OCI-LY7 (cell line): ENCODE measurements at regions not wholly inside any gene's neighbourhood (a gene's known extent, or its start where the extent isn't known, plus 50 kb on each side); places are given as distances from the start of the nearest gene placed in this dataset.

Source experiments
- BruUV-seq: library from RNA; stranded (reverse); fragments of 400-500 nt; replicated peaks from 2 replicates; lab custom pipeline; 2021; lab: Mats Ljungman, UMichigan
- CTCF ChIA-PET: fragments of 300-600 bp; sonication (Branson Sonifier 250); formaldehyde crosslinking; loops from one replicate; lab custom pipeline; 2022; ENCODE audit warnings: antibody characterized with exemption; ENCODE audit not compliant: unreplicated experiment; lab: Charles Lee
- POLR2A ChIA-PET: fragments of 300-600 bp; sonication (Branson Sonifier 250); formaldehyde crosslinking; loops from one replicate; lab custom pipeline; 2022; ENCODE audit warnings: antibody characterized with exemption; lab: Charles Lee
- DNase-seq: peaks from one replicate; pipeline ENCODE4 v3.0.0-alpha.2; 2015; ENCODE audit warnings: low spot score
- H2AFZ ChIP-seq: fragments of 200-600 bp; sonication (generic), shearing (Covaris generic); 2 replicates; pipeline ENCODE4 v1.6.1; 2014; ENCODE audit warnings: mild to moderate bottlenecking, antibody characterized with exemption, low read length, moderate library complexity
- H3K27ac ChIP-seq: fragments of 200-600 bp; sonication (generic); 2 replicates; pipeline ENCODE4 v1.5.1; 2014; ENCODE audit warnings: mixed run types, low read depth, mild to moderate bottlenecking, moderate library complexity, low read length, inconsistent platforms; ENCODE audit not compliant: poor library complexity, severe bottlenecking
- H3K36me3 ChIP-seq: fragments of 200-600 bp; sonication (generic); 2 replicates; pipeline ENCODE4 v1.6.1; 2014; ENCODE audit warnings: mild to moderate bottlenecking, antibody characterized with exemption, low read length, moderate library complexity, mixed read lengths; ENCODE audit not compliant: insufficient read depth
- H3K4me1 ChIP-seq: fragments of 200-600 bp; sonication (generic); 2 replicates; pipeline ENCODE4 v1.5.1; 2014; ENCODE audit warnings: mild to moderate bottlenecking, low read length; ENCODE audit not compliant: insufficient read depth, poor library complexity, severe bottlenecking
- H3K4me2 ChIP-seq: fragments of 200-600 bp; sonication (generic); 2 replicates; pipeline ENCODE4 v1.6.1; 2014; ENCODE audit warnings: mild to moderate bottlenecking, low read length
- H3K4me3 ChIP-seq: fragments of 200-600 bp; sonication (generic); 2 replicates; pipeline ENCODE4 v1.5.1; 2014; ENCODE audit warnings: mild to moderate bottlenecking, low read depth, low read length; ENCODE audit not compliant: poor library complexity, severe bottlenecking
- H3K79me2 ChIP-seq: fragments of 200-600 bp; sonication (generic); 2 replicates; pipeline ENCODE4 v1.6.1; 2016; ENCODE audit warnings: low read depth, mild to moderate bottlenecking, low read length, moderate library complexity, mixed read lengths; ENCODE audit not compliant: insufficient read depth
- H3K9me2 ChIP-seq: fragments of 200-600 bp; sonication (generic); 2 replicates; pipeline ENCODE4 v1.6.1; 2016; ENCODE audit warnings: mild to moderate bottlenecking, low read length, mixed read lengths; ENCODE audit not compliant: insufficient read depth
- H3K9me3 ChIP-seq: fragments of 200-600 bp; sonication (generic); 2 replicates; pipeline ENCODE4 v1.6.1; 2014; ENCODE audit warnings: mild to moderate bottlenecking, mixed run types, low read length, mixed read lengths
- H4K20me1 ChIP-seq: fragments of 200-600 bp; sonication (generic); 2 replicates; pipeline ENCODE4 v1.6.1; 2014; ENCODE audit warnings: mild to moderate bottlenecking, antibody characterized with exemption, low read length, moderate library complexity, mixed read lengths; ENCODE audit not compliant: insufficient read depth
- EZH2phosphoT487 ChIP-seq: fragments of 200-600 bp; sonication (generic); IDR thresholded peaks from 2 replicates; pipeline ENCODE4 v1.6.1; 2018; ENCODE audit warnings: low read depth, borderline replicate concordance, mild to moderate bottlenecking, mixed run types, antibody characterized with exemption, low read length, moderate library complexity, mixed read lengths
- intact Hi-C: fragments of 100-400 bp; cut with micrococcal nuclease; formaldehyde crosslinking; loops from one replicate; pipeline ENCODE4 v1.10.0; 2022; ENCODE audit not compliant: unreplicated experiment
- TF ChIP-seq, protein P1 (sequence below): fragments of 200-600 bp; sonication (generic); conservative IDR thresholded peaks from 2 replicates; pipeline ENCODE4 v1.5.1; 2014; ENCODE audit warnings: mild to moderate bottlenecking, antibody characterized with exemption, low read length, moderate library complexity, mixed read lengths

DNA sequence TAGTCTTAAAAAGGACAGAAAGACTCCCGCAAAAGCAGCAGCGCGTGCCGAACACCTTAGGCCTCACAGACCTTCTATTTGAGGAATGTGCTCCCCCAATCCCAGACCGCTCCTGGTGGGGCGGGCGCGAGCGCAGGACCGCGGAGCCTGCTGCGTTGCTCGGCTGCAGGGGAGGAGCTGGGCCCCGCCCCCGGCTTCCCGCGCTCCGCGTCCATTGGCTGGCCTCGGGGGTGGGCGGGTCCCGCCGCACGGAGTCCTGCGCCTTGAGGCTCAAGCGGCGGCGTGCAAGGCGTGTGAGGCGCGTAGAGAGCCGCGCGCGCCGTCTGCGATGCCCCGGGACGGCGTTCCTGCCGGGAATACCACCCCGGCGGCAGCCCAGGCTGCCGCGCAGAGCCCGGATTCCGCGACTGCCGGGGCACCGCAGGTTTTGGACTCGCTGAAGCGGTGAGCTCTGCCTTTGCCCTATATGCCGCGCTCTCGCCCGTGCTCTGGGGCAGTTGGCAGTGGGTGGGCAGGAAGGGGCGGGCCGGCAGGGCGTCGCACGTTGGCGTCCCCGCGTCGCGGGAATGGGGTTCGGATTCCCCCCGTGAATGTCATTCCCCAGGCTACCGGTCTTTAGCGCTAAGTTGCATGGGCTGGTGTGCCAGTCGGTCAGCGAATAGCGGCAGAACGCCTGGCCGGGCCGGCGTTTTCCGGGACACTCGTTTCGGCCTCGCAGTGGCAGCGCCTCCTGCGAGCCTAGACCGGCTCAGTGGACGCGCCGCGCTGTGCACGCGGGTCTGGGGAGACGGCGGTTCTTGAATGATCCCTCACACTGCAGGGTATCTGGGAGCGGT is 49.6 kb upstream of the PAIP2B start:
- ChIA-PET POLR2A (interaction anchor here (0.6 to 2.0 kb wide), 6 partner anchors 35 to 86 kb away, joined by 3 to 11 read pairs (median 5); partner anchors contain the start of gene ZNF638), CTCF (no interaction called here)
- Histone ChIP-seq H3K79me2 (peaks cover 25% of the 10 kb centered on the region; the same call in 1 of the 2 replicates), H3K4me2 (peak overlapping the region; percentile 72), H3K27ac (no peak overlapping the region), H4K20me1 (peaks cover 8% of the 10 kb centered on the region; the same call in 1 of the 2 replicates), H3K9me2 (no peaks in the 10 kb centered on the region), H3K4me1 (peaks cover 24% of the 10 kb centered on the region), H2AFZ (peak overlapping the region; percentile 80), H3K36me3 (no peaks in the 10 kb centered on the region), H3K9me3 (no peaks in the 10 kb centered on the region), H3K4me3 (peak overlapping the region; percentile 72)
- DNase-seq, result peak; percentile 91
- TF ChIP-seq, protein P1, sequence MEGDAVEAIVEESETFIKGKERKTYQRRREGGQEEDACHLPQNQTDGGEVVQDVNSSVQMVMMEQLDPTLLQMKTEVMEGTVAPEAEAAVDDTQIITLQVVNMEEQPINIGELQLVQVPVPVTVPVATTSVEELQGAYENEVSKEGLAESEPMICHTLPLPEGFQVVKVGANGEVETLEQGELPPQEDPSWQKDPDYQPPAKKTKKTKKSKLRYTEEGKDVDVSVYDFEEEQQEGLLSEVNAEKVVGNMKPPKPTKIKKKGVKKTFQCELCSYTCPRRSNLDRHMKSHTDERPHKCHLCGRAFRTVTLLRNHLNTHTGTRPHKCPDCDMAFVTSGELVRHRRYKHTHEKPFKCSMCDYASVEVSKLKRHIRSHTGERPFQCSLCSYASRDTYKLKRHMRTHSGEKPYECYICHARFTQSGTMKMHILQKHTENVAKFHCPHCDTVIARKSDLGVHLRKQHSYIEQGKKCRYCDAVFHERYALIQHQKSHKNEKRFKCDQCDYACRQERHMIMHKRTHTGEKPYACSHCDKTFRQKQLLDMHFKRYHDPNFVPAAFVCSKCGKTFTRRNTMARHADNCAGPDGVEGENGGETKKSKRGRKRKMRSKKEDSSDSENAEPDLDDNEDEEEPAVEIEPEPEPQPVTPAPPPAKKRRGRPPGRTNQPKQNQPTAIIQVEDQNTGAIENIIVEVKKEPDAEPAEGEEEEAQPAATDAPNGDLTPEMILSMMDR, result 0 out of 2 replicates have a peak, but pooled peaks have one; percentile 8
- TF ChIP-seq EZH2phosphoT487, result no peak
- intact Hi-C loops, result loop anchor here (1.0 to 5.0 kb wide), 2 partner anchors 52 to 119 kb away; no protein-coding TSS in a partner anchor
- no TSS peak for BruUV-seq
